ENCODE measurements at regions not wholly inside any gene's neighbourhood (a gene's known extent, or its start where the extent isn't known, plus 50 kb on each side); places are given as distances from the start of the nearest gene placed in this dataset.
"Not testable (repeated sequence)": the region's sequence is repeated elsewhere in the genome, so short reads cannot be mapped to it uniquely, and the experiment has no call there.

- no peak for DNase-seq
These were observed 315.0 kb upstream of the SLC39A10 start for GRCh38 chr2:195342061-195342460.

- no peak for DNase-seq
These were observed 318.2 kb upstream of the SLC39A10 start for GRCh38 chr2:195338856-195339255.

GRCh38 chr2:195337597-195337996, 319.4 kb upstream of the SLC39A10 start:
- DNase-seq = no peak

- DNase-seq = no peak
These were observed 323.2 kb upstream of the SLC39A10 start for GRCh38 chr2:195333869-195334268.

- DNase-seq = no peak
These were observed 325.1 kb upstream of the SLC39A10 start for GRCh38 chr2:195331966-195332365.

- no peak for DNase-seq
These were observed 325.9 kb upstream of the SLC39A10 start for GRCh38 chr2:195331129-195331528.

GRCh38 chr2:195330513-195330956, 326.5 kb upstream of the SLC39A10 start:
- peak; percentile 63 for DNase-seq

- not testable (repeated sequence) for DNase-seq
These were observed 327.2 kb upstream of the SLC39A10 start for GRCh38 chr2:195329784-195330183.

- no peak for DNase-seq
These were observed 330.5 kb upstream of the SLC39A10 start for GRCh38 chr2:195326537-195326936.

- DNase-seq = no peak
These were observed 334.7 kb upstream of the SLC39A10 start for GRCh38 chr2:195322324-195322723.

- no peak for DNase-seq
These were observed 336.5 kb upstream of the SLC39A10 start for GRCh38 chr2:195320413-195320973.

- no peak for DNase-seq
These were observed 337.2 kb upstream of the SLC39A10 start for GRCh38 chr2:195319548-195320412.

GRCh38 chr2:195319112-195319460, 337.9 kb upstream of the SLC39A10 start:
- no peak for DNase-seq

GRCh38 chr2:195318440-195319111, 338.4 kb upstream of the SLC39A10 start:
- DNase-seq = peak; percentile 40

- DNase-seq = no peak
These were observed 339.5 kb upstream of the SLC39A10 start for GRCh38 chr2:195317550-195317949.

GRCh38 chr2:195316486-195316885, 340.5 kb upstream of the SLC39A10 start:
- DNase-seq = no peak

- DNase-seq = no peak
These were observed 343.1 kb upstream of the SLC39A10 start for GRCh38 chr2:195313962-195314361.

GRCh38 chr2:195312662-195313061, 344.4 kb upstream of the SLC39A10 start:
- no peak for DNase-seq

- no peak for DNase-seq
These were observed 348.9 kb upstream of the SLC39A10 start for GRCh38 chr2:195308163-195308562.

GRCh38 chr2:195307751-195308150, 349.3 kb upstream of the SLC39A10 start:
- no peak for DNase-seq

- DNase-seq = no peak
These were observed 352.7 kb upstream of the SLC39A10 start for GRCh38 chr2:195304310-195304709.

- no peak for DNase-seq
These were observed 356.4 kb upstream of the SLC39A10 start for GRCh38 chr2:195300631-195301030.

- DNase-seq = no peak
These were observed 357.4 kb upstream of the SLC39A10 start for GRCh38 chr2:195299600-195299999.

GRCh38 chr2:195296490-195296889, 360.5 kb upstream of the SLC39A10 start:
- no peak for DNase-seq

Measured in NCI-H1436 (cell line).